Transverse colon (tissue), 4 donors: ENCODE measurements at regions not wholly inside any gene's neighbourhood (a gene's known extent, or its start where the extent isn't known, plus 50 kb on each side); places are given as distances from the start of the nearest gene placed in this dataset.

Source experiments
- DNase-seq: peaks from one replicate; pipeline ENCODE4 v3.0.0-alpha.2; 2019
- H3K27ac ChIP-seq, 4 donors: fragments of 200-600 bp; sonication (generic); 2 replicates each; pipeline ENCODE4 v1.5.1; 2016 to 2018; ENCODE audit warnings: inconsistent platforms in 4 of 4
- H3K27me3 ChIP-seq: fragments of 200-600 bp; sonication (generic); 2 replicates; pipeline ENCODE4 v1.5.1; 2017; ENCODE audit warnings: inconsistent platforms
- H3K36me3 ChIP-seq, 4 donors: fragments of 200-600 bp; sonication (generic); 2 replicates each; pipeline ENCODE4 v1.5.1; 2017 to 2019; ENCODE audit warnings: inconsistent platforms in 4 of 4
- H3K4me1 ChIP-seq, 4 donors: fragments of 200-600 bp; sonication (generic); 2 replicates each; pipeline ENCODE4 v1.5.1; 2017 to 2020; ENCODE audit warnings: inconsistent platforms in 4 of 4
- H3K4me3 ChIP-seq, 4 donors: fragments of 200-600 bp; sonication (generic); 1 replicate in 1 of 4; 2 replicates in 3 of 4; pipeline versions ENCODE4 v1.5.1 to v1.6.1; 2017 to 2019; ENCODE audit warnings: inconsistent platforms in 4 of 4
- H3K9me3 ChIP-seq, 2 donors: fragments of 200-600 bp; sonication (generic); 2 replicates each; pipeline ENCODE4 v1.5.1; 2017 to 2019; ENCODE audit warnings: inconsistent platforms in 2 of 2
- EP300 ChIP-seq: sonication (generic); formaldehyde crosslinking; IDR thresholded peaks from one replicate; pipeline ENCODE4 v1.6.1; 2017; ENCODE audit warnings: antibody characterized with exemption, low read depth
- POLR2A ChIP-seq: fragments of 450-650 bp; IDR thresholded peaks from one replicate; pipeline ENCODE4 v1.6.1; 2016; ENCODE audit warnings: antibody characterized with exemption, mild to moderate bottlenecking, moderate library complexity
- POLR2AphosphoS5 ChIP-seq, 3 donors: sonication (generic); formaldehyde crosslinking; IDR thresholded peaks; one replicate each; pipeline ENCODE4 v1.6.1; 2016; ENCODE audit warnings: antibody characterized with exemption in 3 of 3
- WGBS, 2 donors: methylation state at CpG; one replicate each; pipeline ENCODE4 v1.1.5; 2018; ENCODE audit warnings: low coverage in 1 of 2; 5-methylcytosine and 5-hydroxymethylcytosine counted together
- in situ Hi-C, 4 donors: fragments of 200-750 bp; cut with MboI; loops; one replicate each; pipeline versions ENCODE4 v1.15.0 to v1.15.1; 2017; ENCODE audit warnings: low sequenced_read_pairs in 3 of 4, low pct_ligation_motif_present in 1 of 4, low pct_unique_long_range_greater_than_20kb in 1 of 4
- intact Hi-C: fragments of 100-400 bp; cut with DNase I; formaldehyde crosslinking; loops from one replicate; pipeline ENCODE4 v1.15.1; 2023; ENCODE audit warnings: low total_unique reads
- TF ChIP-seq, protein P1 (sequence below), 5 experiments: fragments of 200-600 bp in 3 of 5; fragments of 450-650 bp in 2 of 5; sonication (generic) in 3 of 5; IDR thresholded peaks; 1 replicate in 2 of 5; 2 replicates in 3 of 5; pipeline ENCODE4 v1.5.1; 2016 to 2017; ENCODE audit warnings: antibody characterized with exemption in 5 of 5, inconsistent platforms in 3 of 5, mild to moderate bottlenecking in 2 of 5, moderate library complexity in 1 of 5

DNA sequence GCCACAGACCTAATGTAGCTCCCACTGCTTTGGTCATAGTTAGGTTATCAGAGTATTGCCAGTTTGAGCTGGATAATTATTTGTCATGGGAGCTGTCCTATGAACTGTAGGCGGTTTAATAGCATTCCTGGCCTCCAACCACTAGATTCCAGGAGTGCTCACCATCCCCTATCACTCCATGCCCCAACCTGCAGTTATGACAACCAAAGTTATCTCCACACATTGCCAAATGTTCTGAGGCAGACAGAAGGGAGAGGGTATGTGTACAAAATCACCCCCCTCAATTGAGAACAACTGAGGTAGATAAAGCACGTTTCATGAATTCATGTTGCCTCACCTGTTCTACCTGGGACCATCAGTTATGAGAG lies 119.0 kb upstream of the CACUL1 start:
- Histone ChIP-seq H3K4me3 (no peak overlapping the region), H3K27ac (no peak overlapping the region), H3K9me3 (no peaks in the 10 kb centered on the region), H3K4me1 (peaks cover 0 to 11% (median 2%) of the 10 kb centered on the region in 4 donors), H3K36me3 (no peaks in the 10 kb centered on the region), H3K27me3 (no peaks in the 10 kb centered on the region)
- WGBS, 2 donors, result 80 to 81% methylated on average over 1 to 2 of the region's 2 CpGs
- in situ Hi-C loops (no loop called here), intact Hi-C loops (no loop called here)
- TF ChIP-seq EP300, result no peak
- TF ChIP-seq, protein P1, sequence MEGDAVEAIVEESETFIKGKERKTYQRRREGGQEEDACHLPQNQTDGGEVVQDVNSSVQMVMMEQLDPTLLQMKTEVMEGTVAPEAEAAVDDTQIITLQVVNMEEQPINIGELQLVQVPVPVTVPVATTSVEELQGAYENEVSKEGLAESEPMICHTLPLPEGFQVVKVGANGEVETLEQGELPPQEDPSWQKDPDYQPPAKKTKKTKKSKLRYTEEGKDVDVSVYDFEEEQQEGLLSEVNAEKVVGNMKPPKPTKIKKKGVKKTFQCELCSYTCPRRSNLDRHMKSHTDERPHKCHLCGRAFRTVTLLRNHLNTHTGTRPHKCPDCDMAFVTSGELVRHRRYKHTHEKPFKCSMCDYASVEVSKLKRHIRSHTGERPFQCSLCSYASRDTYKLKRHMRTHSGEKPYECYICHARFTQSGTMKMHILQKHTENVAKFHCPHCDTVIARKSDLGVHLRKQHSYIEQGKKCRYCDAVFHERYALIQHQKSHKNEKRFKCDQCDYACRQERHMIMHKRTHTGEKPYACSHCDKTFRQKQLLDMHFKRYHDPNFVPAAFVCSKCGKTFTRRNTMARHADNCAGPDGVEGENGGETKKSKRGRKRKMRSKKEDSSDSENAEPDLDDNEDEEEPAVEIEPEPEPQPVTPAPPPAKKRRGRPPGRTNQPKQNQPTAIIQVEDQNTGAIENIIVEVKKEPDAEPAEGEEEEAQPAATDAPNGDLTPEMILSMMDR (IDR thresholded peaks at IDR 0.05), result no peak
- no peak for TF ChIP-seq POLR2AphosphoS5 (IDR thresholded peaks at IDR 0.05)
- TF ChIP-seq POLR2A, result no peak
- no peak for DNase-seq

DNA sequence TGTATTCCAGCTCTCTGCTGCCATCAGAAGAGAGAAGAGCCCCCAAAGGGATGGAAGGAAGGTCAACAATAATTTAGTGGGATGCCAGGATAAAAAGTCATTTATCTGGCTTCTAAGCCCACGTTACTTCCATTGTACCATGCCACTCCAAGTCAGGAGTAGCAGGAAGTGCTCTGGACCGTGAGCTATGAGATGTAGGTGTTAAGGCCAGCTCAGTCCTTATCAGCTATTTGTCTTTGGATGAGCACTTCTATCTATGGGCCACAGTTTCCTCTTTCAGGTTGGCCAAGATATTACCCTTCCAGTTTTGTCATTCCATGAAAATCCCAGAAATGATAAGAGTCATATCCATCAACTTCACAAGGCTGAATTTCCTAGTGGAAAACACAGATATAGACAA lies 119.4 kb upstream of the CACUL1 start:
- WGBS, 2 donors, result 60 to 71% methylated on average over 2 of the region's 2 CpGs
- no peak overlapping the region for H3K27ac ChIP-seq
- TF ChIP-seq EP300 (no peak), POLR2AphosphoS5 (IDR thresholded peaks at IDR 0.05) (no peak), POLR2A (no peak)
- TF ChIP-seq, protein P1 (IDR thresholded peaks at IDR 0.05), result no peak
- H3K27me3 ChIP-seq, result peaks cover 2% of the 10 kb centered on the region
- no peak for DNase-seq
- no peaks in the 10 kb centered on the region for H3K36me3 ChIP-seq
- H3K4me1 ChIP-seq, result peaks cover 0 to 11% (median 2%) of the 10 kb centered on the region in 4 donors
- H3K9me3 ChIP-seq, result no peaks in the 10 kb centered on the region
- in situ Hi-C loops (no loop called here), intact Hi-C loops (no loop called here)
- no peak overlapping the region for H3K4me3 ChIP-seq

DNA sequence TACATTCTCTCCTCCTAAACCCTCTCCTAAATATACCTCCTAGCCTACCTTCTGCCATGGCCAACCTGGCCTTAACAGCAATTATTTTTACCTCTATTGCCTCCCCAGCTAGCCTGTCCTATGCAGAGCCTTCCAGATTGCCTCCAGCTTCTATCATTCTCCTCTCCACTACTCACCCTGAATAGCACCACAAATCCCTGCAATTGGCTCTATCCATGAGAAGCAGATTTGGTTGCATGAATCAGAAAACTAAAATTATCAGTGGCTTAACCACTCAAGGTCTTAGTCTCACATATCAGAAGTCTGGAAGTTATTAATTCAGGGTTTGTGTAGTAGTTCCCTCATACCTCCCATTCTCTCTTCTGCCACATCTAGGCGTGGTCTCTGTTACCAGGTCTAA lies 120.3 kb upstream of the CACUL1 start:
- intact Hi-C loops, result no loop called here
- no peak overlapping the region for H3K4me3 ChIP-seq
- no peak for DNase-seq
- TF ChIP-seq POLR2AphosphoS5 (IDR thresholded peaks at IDR 0.05), result no peak
- TF ChIP-seq, protein P1 (IDR thresholded peaks at IDR 0.05), result no peak
- TF ChIP-seq POLR2A, result no peak
- in situ Hi-C loops, result loop anchor here in 1 of 4 donors (25.0 kb wide), 2 partner anchors 88 to 313 kb away; no protein-coding TSS in a partner anchor
- no peak overlapping the region for H3K27ac ChIP-seq
- no peaks in the 10 kb centered on the region for H3K9me3 ChIP-seq
- no peaks in the 10 kb centered on the region for H3K36me3 ChIP-seq
- peaks cover 2% of the 10 kb centered on the region for H3K27me3 ChIP-seq
- H3K4me1 ChIP-seq, result peaks cover 0 to 11% (median 2%) of the 10 kb centered on the region in 4 donors
- WGBS, 2 donors, result 70 to 100% methylated on average over 1 of the region's 1 CpG

DNA sequence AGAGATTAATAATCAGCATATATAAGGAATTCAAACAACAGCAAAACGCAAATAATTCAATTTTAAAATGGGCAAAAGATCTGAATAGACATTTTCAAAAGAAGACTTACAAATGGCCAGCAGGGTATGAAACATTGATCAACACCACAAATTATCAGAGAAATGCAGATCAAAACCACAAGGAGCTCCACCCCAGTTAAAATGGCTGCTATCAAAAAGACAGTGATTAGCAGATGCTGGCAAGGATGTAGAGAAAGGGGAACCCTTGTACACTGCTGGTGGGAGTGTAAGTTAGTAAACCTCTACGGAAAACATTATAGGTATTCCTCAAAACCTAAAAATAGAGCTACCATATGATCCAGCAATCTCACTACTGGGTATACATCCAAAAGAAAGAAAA lies 128.0 kb upstream of the CACUL1 start:
- TF ChIP-seq POLR2A (no peak), POLR2AphosphoS5 (IDR thresholded peaks at IDR 0.05) (no peak), EP300 (no peak)
- TF ChIP-seq, protein P1 (IDR thresholded peaks at IDR 0.05), result no peak
- in situ Hi-C loops, result loop anchor here in 1 of 4 donors (25.0 kb wide), 2 partner anchors 95 to 320 kb away; no protein-coding TSS in a partner anchor
- Histone ChIP-seq H3K4me3 (no peak overlapping the region), H3K4me1 (no peaks in the 10 kb centered on the region), H3K36me3 (no peaks in the 10 kb centered on the region), H3K27ac (no peak overlapping the region), H3K9me3 (no peaks in the 10 kb centered on the region), H3K27me3 (peaks cover 2% of the 10 kb centered on the region)
- intact Hi-C loops, result no loop called here
- 85 to 100% methylated on average over 2 of the region's 2 CpGs for WGBS, 2 donors
- DNase-seq, result no peak
